GM19023 (cell line): ENCODE measurements at regions not wholly inside any gene's neighbourhood (a gene's known extent, or its start where the extent isn't known, plus 50 kb on each side); places are given as distances from the start of the nearest gene placed in this dataset.

Experiments
- ATAC-seq: cut with Tn5 transposase; IDR thresholded peaks from one replicate; pipeline ENCODE4 v1.9.1; 2021; ENCODE audit warnings: mild to moderate bottlenecking, moderate library complexity; ENCODE audit not compliant: unreplicated experiment

- ATAC-seq, result no peak
Observed at GRCh38 chr9:7403028-7403389, 396.6 kb downstream of the DMAC1 start.

- no peak for ATAC-seq
Observed at GRCh38 chr9:7402334-7403027, 397.1 kb downstream of the DMAC1 start.

GRCh38 chr9:7401116-7401515 lies 398.5 kb downstream of the DMAC1 start:
- ATAC-seq, result no peak

GRCh38 chr9:7394002-7394774 lies 405.4 kb downstream of the DMAC1 start:
- no peak for ATAC-seq

GRCh38 chr9:7392148-7392547 lies 407.4 kb downstream of the DMAC1 start:
- ATAC-seq, result no peak

GRCh38 chr9:7388755-7389154 lies 410.8 kb downstream of the DMAC1 start:
- no peak for ATAC-seq

- no peak for ATAC-seq
Observed at GRCh38 chr9:7387840-7388239, 411.7 kb downstream of the DMAC1 start.

- ATAC-seq, result no peak
Observed at GRCh38 chr9:7382304-7382703, 417.3 kb downstream of the DMAC1 start.

- no peak for ATAC-seq
Observed at GRCh38 chr9:7377489-7377888, 422.1 kb downstream of the DMAC1 start.

- ATAC-seq, result no peak
Observed at GRCh38 chr9:7376833-7377232, 422.7 kb downstream of the DMAC1 start.

- no peak for ATAC-seq
Observed at GRCh38 chr9:7376213-7376612, 423.4 kb downstream of the DMAC1 start.

GRCh38 chr9:7375013-7375511 lies 424.5 kb downstream of the DMAC1 start:
- ATAC-seq, result no peak

GRCh38 chr9:7370988-7371387 lies 428.6 kb downstream of the DMAC1 start:
- ATAC-seq, result no peak

GRCh38 chr9:7370381-7370780 lies 429.2 kb downstream of the DMAC1 start:
- no peak for ATAC-seq

- ATAC-seq, result no peak
Observed at GRCh38 chr9:7369384-7369821, 430.2 kb downstream of the DMAC1 start.

- no peak for ATAC-seq
Observed at GRCh38 chr9:7368410-7369292, 430.9 kb downstream of the DMAC1 start.

GRCh38 chr9:7367726-7368125 lies 431.9 kb downstream of the DMAC1 start:
- no peak for ATAC-seq

- no peak for ATAC-seq
Observed at GRCh38 chr9:7366121-7366520, 433.5 kb downstream of the DMAC1 start.

- no peak for ATAC-seq
Observed at GRCh38 chr9:7363777-7364477, 435.7 kb downstream of the DMAC1 start.

GRCh38 chr9:7360513-7360912 lies 439.1 kb downstream of the DMAC1 start:
- no peak for ATAC-seq

GRCh38 chr9:7358876-7359275 lies 440.7 kb downstream of the DMAC1 start:
- ATAC-seq, result no peak
